GM13977 (cell line): ENCODE measurements at regions not wholly inside any gene's neighbourhood (a gene's known extent, or its start where the extent isn't known, plus 50 kb on each side); places are given as distances from the start of the nearest gene placed in this dataset.

Experiments
- DNase-seq: peaks from one replicate; pipeline ENCODE4 v3.0.0; 2012; ENCODE audit warnings: low spot score
- in situ Hi-C: fragments of 300-500 bp; cut with MboI; formaldehyde crosslinking; loops from one replicate; pipeline ENCODE4 v1.12.0; 2022; ENCODE audit warnings: low sequenced_read_pairs, low pct_unique_long_range_greater_than_20kb, mixed read lengths, inconsistent platforms; ENCODE audit not compliant: unreplicated experiment
- TF ChIP-seq, protein P1 (sequence below): IDR thresholded peaks from 2 replicates; pipeline ENCODE4 v1.5.1; 2012; ENCODE audit warnings: mild to moderate bottlenecking, control low read depth; ENCODE audit not compliant: insufficient read depth; ENCODE audit errors: extremely low read depth, missing control alignments

DNA sequence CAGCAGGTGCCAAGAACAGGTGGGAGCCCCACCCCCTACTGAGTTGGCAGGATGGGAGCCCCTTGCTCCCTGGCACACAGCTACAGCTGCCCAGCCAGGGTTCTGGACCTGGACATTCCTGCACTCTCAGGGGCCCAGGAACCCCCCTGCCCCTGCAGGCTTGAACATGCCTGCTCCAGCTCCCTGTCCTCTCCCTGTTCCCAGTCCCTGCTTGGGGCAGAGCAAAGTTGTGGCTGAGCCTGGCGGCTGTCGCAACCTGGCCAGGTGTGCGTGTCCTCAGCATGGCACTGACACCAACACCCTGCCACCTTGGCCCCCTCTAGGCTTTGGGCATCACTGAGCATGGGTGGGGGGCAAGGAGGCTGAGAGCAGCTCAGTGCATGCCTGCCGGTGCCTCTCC, 491.2 kb upstream of the NOX3 start:
- in situ Hi-C loops = no loop called here
- TF ChIP-seq, protein P1, sequence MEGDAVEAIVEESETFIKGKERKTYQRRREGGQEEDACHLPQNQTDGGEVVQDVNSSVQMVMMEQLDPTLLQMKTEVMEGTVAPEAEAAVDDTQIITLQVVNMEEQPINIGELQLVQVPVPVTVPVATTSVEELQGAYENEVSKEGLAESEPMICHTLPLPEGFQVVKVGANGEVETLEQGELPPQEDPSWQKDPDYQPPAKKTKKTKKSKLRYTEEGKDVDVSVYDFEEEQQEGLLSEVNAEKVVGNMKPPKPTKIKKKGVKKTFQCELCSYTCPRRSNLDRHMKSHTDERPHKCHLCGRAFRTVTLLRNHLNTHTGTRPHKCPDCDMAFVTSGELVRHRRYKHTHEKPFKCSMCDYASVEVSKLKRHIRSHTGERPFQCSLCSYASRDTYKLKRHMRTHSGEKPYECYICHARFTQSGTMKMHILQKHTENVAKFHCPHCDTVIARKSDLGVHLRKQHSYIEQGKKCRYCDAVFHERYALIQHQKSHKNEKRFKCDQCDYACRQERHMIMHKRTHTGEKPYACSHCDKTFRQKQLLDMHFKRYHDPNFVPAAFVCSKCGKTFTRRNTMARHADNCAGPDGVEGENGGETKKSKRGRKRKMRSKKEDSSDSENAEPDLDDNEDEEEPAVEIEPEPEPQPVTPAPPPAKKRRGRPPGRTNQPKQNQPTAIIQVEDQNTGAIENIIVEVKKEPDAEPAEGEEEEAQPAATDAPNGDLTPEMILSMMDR = no peak
- DNase-seq = no peak

DNA sequence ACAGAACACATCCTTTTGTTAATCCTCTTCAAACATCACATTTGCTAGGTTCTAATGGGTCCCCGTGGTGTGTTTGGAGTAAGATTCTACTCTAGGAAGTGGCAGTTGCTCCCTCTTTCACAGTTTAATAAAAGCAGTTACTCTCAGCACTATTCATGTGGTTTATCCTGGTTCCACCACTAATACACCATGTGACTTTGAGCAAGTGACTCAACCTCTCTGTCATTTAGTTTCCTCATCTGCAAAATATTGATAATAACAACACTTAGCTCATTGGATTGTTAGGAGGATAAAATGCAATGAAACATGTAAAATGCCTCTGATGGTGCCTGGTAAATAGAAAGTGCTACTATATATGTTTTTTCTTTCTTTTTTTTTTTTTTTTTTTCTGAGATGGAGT, 488.0 kb upstream of the NOX3 start:
- TF ChIP-seq, protein P1 = no peak
- no peak for DNase-seq
- in situ Hi-C loops = no loop called here

DNA sequence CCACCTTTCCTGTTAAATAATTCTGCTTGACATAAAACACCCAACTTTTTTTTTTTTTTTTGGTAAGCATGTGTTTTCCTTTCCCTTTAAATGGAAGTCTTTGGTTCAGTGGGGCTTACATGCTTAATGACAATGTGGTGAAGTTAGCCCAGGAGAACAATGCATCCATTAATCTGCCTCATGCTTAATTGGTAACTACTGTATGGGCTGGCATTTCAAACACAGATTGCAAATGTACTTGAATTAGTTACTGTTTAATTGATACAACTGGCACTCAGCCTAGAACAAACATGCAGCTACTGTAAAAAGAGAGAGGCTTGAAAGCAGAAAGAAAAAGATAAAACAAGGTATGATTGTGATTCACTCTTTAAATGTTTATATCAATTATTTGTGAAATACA, 483.6 kb upstream of the NOX3 start:
- no peak for DNase-seq
- in situ Hi-C loops = no loop called here
- TF ChIP-seq, protein P1 = no peak

DNA sequence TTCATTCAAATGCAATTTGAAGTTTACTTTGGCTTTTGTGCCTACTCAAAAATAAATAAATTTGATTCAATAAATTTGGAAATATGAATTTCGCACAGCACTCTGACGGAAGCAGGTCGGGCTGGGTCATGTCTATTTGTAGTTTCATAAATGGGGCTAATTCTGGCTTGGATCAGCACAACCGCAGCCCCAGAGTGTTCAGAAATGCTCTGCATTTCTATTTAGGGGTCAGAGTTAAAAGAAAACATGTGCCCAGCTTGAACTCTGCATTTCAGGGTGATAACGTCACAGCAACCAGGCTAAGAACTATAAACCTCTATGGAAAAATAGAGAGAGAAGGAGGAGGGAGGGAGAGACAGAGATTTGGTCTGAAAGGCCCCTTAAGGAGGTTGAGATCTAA, 480.9 kb upstream of the NOX3 start:
- no peak for DNase-seq
- TF ChIP-seq, protein P1 = no peak
- in situ Hi-C loops = no loop called here

DNA sequence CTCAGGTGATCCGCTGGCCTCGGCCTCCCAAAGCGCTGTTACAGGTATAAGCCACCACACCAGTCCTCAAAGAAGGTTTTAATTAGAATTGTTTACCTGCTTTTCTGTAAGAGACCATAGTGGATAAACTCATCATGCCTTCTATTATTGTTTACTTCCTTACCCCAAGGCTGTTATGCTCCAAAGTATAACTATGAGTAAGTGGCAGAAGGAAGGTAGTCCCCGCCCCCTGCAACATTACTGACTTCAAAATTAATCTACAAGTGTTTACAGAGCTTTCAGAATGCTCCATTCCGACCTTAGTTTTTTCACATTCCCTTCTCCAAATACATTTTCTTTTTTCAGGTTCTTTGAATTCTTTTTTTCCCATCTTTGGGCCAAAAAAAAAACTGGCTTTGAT, 480.5 kb upstream of the NOX3 start:
- in situ Hi-C loops = no loop called here
- no peak for DNase-seq
- TF ChIP-seq, protein P1 = no peak

DNA sequence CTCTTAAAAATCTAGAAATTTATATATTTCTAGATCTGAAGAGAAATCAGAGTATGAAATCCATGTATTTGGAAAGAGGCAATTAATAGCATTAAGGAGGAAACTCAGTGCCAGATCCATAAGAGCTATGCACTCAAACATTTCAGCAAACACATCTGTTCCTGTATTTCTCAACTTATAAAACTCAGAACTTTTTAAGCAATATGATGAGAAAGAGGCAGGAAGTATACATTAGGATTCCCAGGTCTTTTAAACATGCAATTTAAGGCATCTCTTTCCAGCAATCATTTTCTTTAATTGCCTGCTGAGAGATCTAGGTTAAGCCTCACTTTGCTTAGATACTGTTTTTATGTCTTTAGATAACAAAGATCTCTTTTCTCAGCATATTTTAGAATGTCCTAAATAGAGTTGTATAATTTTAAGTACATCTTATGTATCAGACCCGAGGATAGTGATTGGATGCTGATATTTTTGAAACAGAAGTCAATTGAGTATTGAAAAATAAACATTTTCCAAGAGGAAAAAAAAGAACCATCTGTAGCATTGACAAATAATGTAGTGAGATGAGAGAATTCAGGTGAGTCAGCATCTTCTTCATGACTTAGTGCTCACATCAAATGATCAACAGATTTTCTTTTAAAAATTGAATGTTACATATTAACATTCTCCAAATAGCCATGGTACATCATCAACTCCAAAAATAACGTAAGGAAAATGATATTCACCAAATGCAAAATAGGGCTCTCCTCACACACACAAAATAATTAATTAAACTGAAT, 461.4 kb upstream of the NOX3 start:
- TF ChIP-seq, protein P1 = no peak
- in situ Hi-C loops = no loop called here
- DNase-seq = no peak
